ENCODE measurements at regions not wholly inside any gene's neighbourhood (a gene's known extent, or its start where the extent isn't known, plus 50 kb on each side); places are given as distances from the start of the nearest gene placed in this dataset.

- Histone ChIP-seq H3K9me3 (no peaks in the 10 kb centered on the region), H3K27ac (no peak overlapping the region), H3K4me1 (no peaks in the 10 kb centered on the region), H3K4me3 (no peak overlapping the region), H3K36me3 (no peaks in the 10 kb centered on the region), H3K27me3 (no peaks in the 10 kb centered on the region)
- intact Hi-C loops (cut with DNase I): no loop called here
- no peak for TF ChIP-seq CTCF (IDR thresholded peaks at IDR 0.05)
- DNase-seq (ENCODE audit: low spot score in 2 of 2): no peak
These were observed 113.6 kb downstream of the FAM53A start for GRCh38 chr4:1570291-1571164.

- DNase-seq (ENCODE audit: low spot score in 2 of 2): no peak
- Histone ChIP-seq H3K36me3 (no peaks in the 10 kb centered on the region), H3K4me1 (no peaks in the 10 kb centered on the region), H3K9me3 (no peaks in the 10 kb centered on the region), H3K4me3 (no peak overlapping the region), H3K27ac (no peak overlapping the region), H3K27me3 (no peaks in the 10 kb centered on the region)
- no peak for TF ChIP-seq CTCF (IDR thresholded peaks at IDR 0.05)
- intact Hi-C loops (cut with DNase I): no loop called here
These were observed 114.5 kb downstream of the FAM53A start for GRCh38 chr4:1569461-1570151.

GRCh38 chr4:1568855-1569460, 115.2 kb downstream of the FAM53A start:
- Histone ChIP-seq H3K36me3 (no peaks in the 10 kb centered on the region), H3K27me3 (no peaks in the 10 kb centered on the region), H3K4me3 (no peak overlapping the region), H3K9me3 (no peaks in the 10 kb centered on the region), H3K4me1 (no peaks in the 10 kb centered on the region), H3K27ac (no peak overlapping the region)
- no peak for TF ChIP-seq CTCF (IDR thresholded peaks at IDR 0.05)
- DNase-seq (ENCODE audit: low spot score in 2 of 2): no peak
- intact Hi-C loops (cut with DNase I): no loop called here

GRCh38 chr4:1567808-1568581, 116.1 kb downstream of the FAM53A start:
- Histone ChIP-seq H3K9me3 (no peaks in the 10 kb centered on the region), H3K27ac (no peak overlapping the region), H3K36me3 (no peaks in the 10 kb centered on the region), H3K4me3 (no peak overlapping the region), H3K27me3 (no peaks in the 10 kb centered on the region), H3K4me1 (no peaks in the 10 kb centered on the region)
- DNase-seq (ENCODE audit: low spot score in 2 of 2): no peak
- TF ChIP-seq CTCF (IDR thresholded peaks at IDR 0.05): no peak
- intact Hi-C loops (cut with DNase I): no loop called here

- H3K27me3 ChIP-seq: no peaks in the 10 kb centered on the region
- no peak overlapping the region for H3K4me3 ChIP-seq
- no peak for TF ChIP-seq CTCF (IDR thresholded peaks at IDR 0.05)
- intact Hi-C loops (cut with DNase I): no loop called here
- no peak for DNase-seq (ENCODE audit: low spot score in 2 of 2)
- H3K9me3 ChIP-seq: no peaks in the 10 kb centered on the region
- H3K36me3 ChIP-seq: no peaks in the 10 kb centered on the region
- H3K27ac ChIP-seq: no peak overlapping the region
- no peaks in the 10 kb centered on the region for H3K4me1 ChIP-seq
These were observed 116.7 kb downstream of the FAM53A start for GRCh38 chr4:1567519-1567807.

Measured in ascending aorta (tissue), 2 donors.